ENCODE measurements at regions not wholly inside any gene's neighbourhood (a gene's known extent, or its start where the extent isn't known, plus 50 kb on each side); places are given as distances from the start of the nearest gene placed in this dataset.

GRCh38 chr5:8060235-8060952 lies 191.4 kb downstream of the MTRR start:
- TF ChIP-seq CTCF (IDR thresholded peaks at IDR 0.05; ENCODE audit: insufficient read depth, low read length, poor library complexity, severe bottlenecking) (no peak), EZH2phosphoT487 (conservative IDR thresholded peaks at IDR 0.05; ENCODE audit: low read length) (no peak)
